Liver (tissue), 7 donors: ENCODE measurements at regions not wholly inside any gene's neighbourhood (a gene's known extent, or its start where the extent isn't known, plus 50 kb on each side); places are given as distances from the start of the nearest gene placed in this dataset.

Experiments
- DNase-seq: peaks from one replicate; pipeline ENCODE4 v3.0.0-alpha.2; 2017; ENCODE audit warnings: low spot score
- H3K27ac ChIP-seq, 2 donors: one replicate each; pipeline ENCODE4 v1.7.0; 2013; ENCODE audit warnings: inconsistent platforms in 2 of 2, low read length in 2 of 2, control low read depth in 1 of 2, low read depth in 1 of 2, mild to moderate bottlenecking in 1 of 2
- H3K27me3 ChIP-seq, 4 donors: one replicate each; pipeline versions ENCODE4 v1.6.1 to v1.7.0; 2013; ENCODE audit warnings: low read length in 3 of 4, inconsistent platforms in 1 of 4, mild to moderate bottlenecking in 1 of 4, moderate library complexity in 1 of 4; ENCODE audit not compliant: control insufficient read depth in 4 of 4, insufficient read depth in 4 of 4
- H3K36me3 ChIP-seq, 4 donors: one replicate each; pipeline versions ENCODE4 v1.6.1 to v1.7.0; 2013; ENCODE audit warnings: low read length in 3 of 4, mild to moderate bottlenecking in 3 of 4, low read depth in 1 of 4, moderate library complexity in 1 of 4; ENCODE audit not compliant: control insufficient read depth in 4 of 4, insufficient read depth in 3 of 4
- H3K4me1 ChIP-seq, 4 donors: one replicate each; pipeline versions ENCODE4 v1.6.1 to v1.7.0; 2013; ENCODE audit warnings: low read length in 3 of 4, mild to moderate bottlenecking in 3 of 4, moderate library complexity in 1 of 4; ENCODE audit not compliant: control insufficient read depth in 4 of 4, insufficient read depth in 4 of 4
- H3K4me3 ChIP-seq, 3 donors: one replicate each; pipeline versions ENCODE4 v1.6.1 to v1.7.0; 2013; ENCODE audit warnings: low read length in 3 of 3, control low read depth in 1 of 3, low read depth in 1 of 3, mild to moderate bottlenecking in 1 of 3
- H3K9ac ChIP-seq, 2 donors: one replicate each; pipeline ENCODE4 v1.7.0; 2013; ENCODE audit warnings: low read length in 2 of 2, mild to moderate bottlenecking in 2 of 2, moderate library complexity in 2 of 2, control low read depth in 1 of 2, low read depth in 1 of 2
- H3K9me3 ChIP-seq, 4 donors: one replicate each; pipeline versions ENCODE4 v1.6.1 to v1.7.0; 2013; ENCODE audit warnings: low read length in 3 of 4; ENCODE audit not compliant: control insufficient read depth in 4 of 4
- EGR1 ChIP-seq, 2 donors: IDR thresholded peaks; 2 replicates each; pipeline ENCODE4 v1.6.1; 2016 to 2018; ENCODE audit warnings: antibody characterized with exemption in 2 of 2, low read depth in 2 of 2
- FOXA2 ChIP-seq: IDR thresholded peaks from 2 replicates; pipeline ENCODE4 v1.6.1; 2016; ENCODE audit warnings: antibody characterized with exemption
- GABPA ChIP-seq, 2 donors: IDR thresholded peaks in 1 of 2; conservative IDR thresholded peaks in 1 of 2; 2 replicates each; pipeline ENCODE4 v1.6.1; 2016; ENCODE audit warnings: antibody characterized with exemption in 2 of 2, mild to moderate bottlenecking in 1 of 2, moderate library complexity in 1 of 2
- HNF4G ChIP-seq: IDR thresholded peaks from 2 replicates; pipeline ENCODE4 v1.6.1; 2016; ENCODE audit warnings: antibody characterized with exemption
- JUND ChIP-seq, 2 donors: IDR thresholded peaks; 2 replicates each; pipeline ENCODE4 v1.6.1; 2016; ENCODE audit warnings: antibody characterized with exemption in 2 of 2
- NR2F2 ChIP-seq: IDR thresholded peaks from 2 replicates; pipeline ENCODE4 v1.6.1; 2016; ENCODE audit warnings: antibody characterized with exemption
- RAD21 ChIP-seq, 2 donors: IDR thresholded peaks; 2 replicates each; pipeline ENCODE4 v1.6.1; 2016; ENCODE audit warnings: antibody characterized with exemption in 2 of 2, mild to moderate bottlenecking in 2 of 2
- RXRA ChIP-seq, 2 donors: IDR thresholded peaks; 2 replicates each; pipeline ENCODE4 v1.6.1; 2017 to 2018; ENCODE audit warnings: antibody characterized with exemption in 2 of 2, mild to moderate bottlenecking in 1 of 2
- SP1 ChIP-seq: IDR thresholded peaks from 2 replicates; pipeline ENCODE4 v1.6.1; 2018; ENCODE audit warnings: antibody characterized with exemption, mild to moderate bottlenecking
- TAF1 ChIP-seq: conservative IDR thresholded peaks from 2 replicates; pipeline ENCODE4 v1.6.1; 2016; ENCODE audit warnings: antibody characterized with exemption, mild to moderate bottlenecking
- YY1 ChIP-seq: IDR thresholded peaks from 2 replicates; pipeline ENCODE4 v1.6.1; 2016; ENCODE audit warnings: antibody characterized with exemption, mild to moderate bottlenecking
- WGBS: extraction: QIAGEN DNeasy Blood & Tissue Kit; methylation state at CpG from one replicate; pipeline ENCODE4 v1.1.7; 2013; 5-methylcytosine and 5-hydroxymethylcytosine counted together
- TF ChIP-seq, protein P1 (sequence below): IDR thresholded peaks from 2 replicates; pipeline ENCODE4 v1.6.1; 2016; ENCODE audit warnings: antibody characterized with exemption, mild to moderate bottlenecking
- TF ChIP-seq, protein P2 (sequence below): IDR thresholded peaks from 2 replicates; pipeline ENCODE4 v1.6.1; 2016; ENCODE audit warnings: antibody characterized with exemption
- TF ChIP-seq, protein P3 (sequence below): IDR thresholded peaks from 2 replicates; pipeline ENCODE4 v1.6.1; 2016; ENCODE audit warnings: antibody characterized with exemption
- donor health status: healthy.
- donor health status: healthy.
- donor health status: healthy.
- donor health status: healthy.

DNA sequence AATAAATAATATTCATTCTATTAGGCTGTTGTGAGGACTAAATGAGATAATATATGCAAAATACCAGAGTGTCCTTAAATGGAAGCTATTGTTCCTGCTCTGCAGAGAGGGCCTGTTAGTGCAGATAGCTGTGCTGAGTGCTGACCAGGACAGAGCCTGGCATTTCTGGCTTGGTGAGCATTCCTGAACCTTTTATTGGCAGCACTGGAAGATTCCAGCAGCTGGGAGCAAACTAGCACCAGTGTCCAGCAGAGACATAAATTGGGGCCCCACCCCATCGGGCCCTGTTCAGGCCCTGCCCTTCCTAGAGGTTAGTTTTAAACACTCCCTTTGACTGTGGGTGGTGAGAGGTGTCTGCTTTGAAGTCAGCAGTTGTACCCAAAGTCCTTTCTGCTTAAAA is 85.9 kb upstream of the GADD45A start (continued):
- TF ChIP-seq, protein P1, sequence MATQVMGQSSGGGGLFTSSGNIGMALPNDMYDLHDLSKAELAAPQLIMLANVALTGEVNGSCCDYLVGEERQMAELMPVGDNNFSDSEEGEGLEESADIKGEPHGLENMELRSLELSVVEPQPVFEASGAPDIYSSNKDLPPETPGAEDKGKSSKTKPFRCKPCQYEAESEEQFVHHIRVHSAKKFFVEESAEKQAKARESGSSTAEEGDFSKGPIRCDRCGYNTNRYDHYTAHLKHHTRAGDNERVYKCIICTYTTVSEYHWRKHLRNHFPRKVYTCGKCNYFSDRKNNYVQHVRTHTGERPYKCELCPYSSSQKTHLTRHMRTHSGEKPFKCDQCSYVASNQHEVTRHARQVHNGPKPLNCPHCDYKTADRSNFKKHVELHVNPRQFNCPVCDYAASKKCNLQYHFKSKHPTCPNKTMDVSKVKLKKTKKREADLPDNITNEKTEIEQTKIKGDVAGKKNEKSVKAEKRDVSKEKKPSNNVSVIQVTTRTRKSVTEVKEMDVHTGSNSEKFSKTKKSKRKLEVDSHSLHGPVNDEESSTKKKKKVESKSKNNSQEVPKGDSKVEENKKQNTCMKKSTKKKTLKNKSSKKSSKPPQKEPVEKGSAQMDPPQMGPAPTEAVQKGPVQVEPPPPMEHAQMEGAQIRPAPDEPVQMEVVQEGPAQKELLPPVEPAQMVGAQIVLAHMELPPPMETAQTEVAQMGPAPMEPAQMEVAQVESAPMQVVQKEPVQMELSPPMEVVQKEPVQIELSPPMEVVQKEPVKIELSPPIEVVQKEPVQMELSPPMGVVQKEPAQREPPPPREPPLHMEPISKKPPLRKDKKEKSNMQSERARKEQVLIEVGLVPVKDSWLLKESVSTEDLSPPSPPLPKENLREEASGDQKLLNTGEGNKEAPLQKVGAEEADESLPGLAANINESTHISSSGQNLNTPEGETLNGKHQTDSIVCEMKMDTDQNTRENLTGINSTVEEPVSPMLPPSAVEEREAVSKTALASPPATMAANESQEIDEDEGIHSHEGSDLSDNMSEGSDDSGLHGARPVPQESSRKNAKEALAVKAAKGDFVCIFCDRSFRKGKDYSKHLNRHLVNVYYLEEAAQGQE = no peak
- TF ChIP-seq TAF1 (no peak), JUND (IDR thresholded peaks at IDR 0.05) (no peak), YY1 (no peak), SP1 (no peak)
- TF ChIP-seq, protein P2, sequence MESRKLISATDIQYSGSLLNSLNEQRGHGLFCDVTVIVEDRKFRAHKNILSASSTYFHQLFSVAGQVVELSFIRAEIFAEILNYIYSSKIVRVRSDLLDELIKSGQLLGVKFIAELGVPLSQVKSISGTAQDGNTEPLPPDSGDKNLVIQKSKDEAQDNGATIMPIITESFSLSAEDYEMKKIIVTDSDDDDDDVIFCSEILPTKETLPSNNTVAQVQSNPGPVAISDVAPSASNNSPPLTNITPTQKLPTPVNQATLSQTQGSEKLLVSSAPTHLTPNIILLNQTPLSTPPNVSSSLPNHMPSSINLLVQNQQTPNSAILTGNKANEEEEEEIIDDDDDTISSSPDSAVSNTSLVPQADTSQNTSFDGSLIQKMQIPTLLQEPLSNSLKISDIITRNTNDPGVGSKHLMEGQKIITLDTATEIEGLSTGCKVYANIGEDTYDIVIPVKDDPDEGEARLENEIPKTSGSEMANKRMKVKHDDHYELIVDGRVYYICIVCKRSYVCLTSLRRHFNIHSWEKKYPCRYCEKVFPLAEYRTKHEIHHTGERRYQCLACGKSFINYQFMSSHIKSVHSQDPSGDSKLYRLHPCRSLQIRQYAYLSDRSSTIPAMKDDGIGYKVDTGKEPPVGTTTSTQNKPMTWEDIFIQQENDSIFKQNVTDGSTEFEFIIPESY = no peak

DNA sequence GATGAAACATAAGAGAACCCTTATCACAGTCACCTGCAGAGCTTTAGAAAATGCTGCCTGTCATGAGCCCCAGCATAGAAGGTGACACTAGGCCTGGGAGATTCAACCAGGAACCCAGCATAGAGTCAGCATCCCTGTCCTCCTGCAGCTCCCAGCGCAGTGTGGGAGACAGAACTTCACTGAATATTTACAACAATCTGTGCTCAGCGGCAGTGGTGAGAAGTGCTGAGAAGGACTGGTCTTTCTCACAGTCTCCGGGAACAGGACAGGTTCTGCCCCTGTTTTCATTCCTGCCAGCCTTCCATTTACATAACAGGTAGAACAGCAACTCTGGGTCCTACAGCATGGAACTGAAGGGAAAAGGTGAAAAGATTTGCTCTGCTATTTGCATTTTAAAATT is 83.5 kb upstream of the GADD45A start:
- no peak for DNase-seq
- WGBS = 96% methylated on average over 3 of the region's 3 CpGs
- no peaks in the 10 kb centered on the region for H3K36me3 ChIP-seq
- TF ChIP-seq NR2F2 = no peak
- no peak for TF ChIP-seq JUND (IDR thresholded peaks at IDR 0.05)
- TF ChIP-seq, protein P2 = no peak
- TF ChIP-seq RAD21 (IDR thresholded peaks at IDR 0.05) = no peak
- no peak for TF ChIP-seq YY1
- TF ChIP-seq, protein P3, sequence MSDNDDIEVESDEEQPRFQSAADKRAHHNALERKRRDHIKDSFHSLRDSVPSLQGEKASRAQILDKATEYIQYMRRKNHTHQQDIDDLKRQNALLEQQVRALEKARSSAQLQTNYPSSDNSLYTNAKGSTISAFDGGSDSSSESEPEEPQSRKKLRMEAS = no peak
- no peak for TF ChIP-seq HNF4G
- no peak for TF ChIP-seq TAF1
- no peak for TF ChIP-seq GABPA (IDR thresholded peaks at IDR 0.05 in 1 of 2, conservative IDR thresholded peaks at IDR 0.05 in 1 of 2)
- TF ChIP-seq FOXA2 = no peak
- TF ChIP-seq RXRA (IDR thresholded peaks at IDR 0.05) = no peak
- no peaks in the 10 kb centered on the region for H3K9me3 ChIP-seq
- no peak overlapping the region for H3K4me3 ChIP-seq
- no peak overlapping the region for H3K27ac ChIP-seq
- no peak overlapping the region for H3K9ac ChIP-seq
- H3K4me1 ChIP-seq = no peaks in the 10 kb centered on the region
- H3K27me3 ChIP-seq = no peaks in the 10 kb centered on the region

DNA sequence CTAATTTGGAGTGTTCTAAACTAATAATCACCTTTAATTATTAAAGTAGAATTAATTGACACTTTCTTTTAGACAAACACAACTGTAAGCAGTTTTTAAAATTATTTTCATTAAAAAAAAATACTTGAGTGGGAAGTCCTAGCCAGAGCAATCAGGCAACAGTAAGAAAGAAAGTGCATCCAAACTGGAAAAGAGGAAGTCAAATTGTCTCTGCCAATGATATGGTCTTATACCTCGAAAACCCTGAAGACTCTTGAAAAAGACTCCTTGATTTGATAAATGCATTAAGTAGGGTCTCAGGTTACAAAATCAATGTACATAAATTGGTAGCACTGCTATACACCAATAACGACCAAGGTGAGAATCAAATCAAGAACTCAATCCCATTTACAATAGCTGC is 83.0 kb upstream of the GADD45A start:
- H3K4me1 ChIP-seq = no peaks in the 10 kb centered on the region
- no peak overlapping the region for H3K4me3 ChIP-seq
- 86% methylated on average over 2 of the region's 2 CpGs for WGBS
- H3K9me3 ChIP-seq = no peaks in the 10 kb centered on the region
- H3K9ac ChIP-seq = no peak overlapping the region
- no peak for TF ChIP-seq TAF1
- TF ChIP-seq EGR1 (IDR thresholded peaks at IDR 0.05; ENCODE audit: low read depth in 2 of 2) = no peak
- TF ChIP-seq YY1 = no peak
- TF ChIP-seq RAD21 (IDR thresholded peaks at IDR 0.05) = no peak
- TF ChIP-seq NR2F2 = no peak
- TF ChIP-seq FOXA2 = no peak
- TF ChIP-seq HNF4G = no peak
- TF ChIP-seq, protein P2 = no peak
- H3K36me3 ChIP-seq = no peaks in the 10 kb centered on the region
- no peak overlapping the region for H3K27ac ChIP-seq
- no peak for DNase-seq
- H3K27me3 ChIP-seq = no peaks in the 10 kb centered on the region
